ENCODE measurements at regions not wholly inside any gene's neighbourhood (a gene's known extent, or its start where the extent isn't known, plus 50 kb on each side); places are given as distances from the start of the nearest gene placed in this dataset.

- no peak for TF ChIP-seq CTCF (IDR thresholded peaks at IDR 0.05)
- TF ChIP-seq POLR2A (IDR thresholded peaks at IDR 0.05), result no peak
Observed at GRCh38 chr21:23003951-23004350, 2005.7 kb downstream of the NCAM2 start.
